HCT116 (cell line): ENCODE measurements at regions not wholly inside any gene's neighbourhood (a gene's known extent, or its start where the extent isn't known, plus 50 kb on each side); places are given as distances from the start of the nearest gene placed in this dataset.
"Not testable (repeated sequence)": the region's sequence is repeated elsewhere in the genome, so short reads cannot be mapped to it uniquely, and the experiment has no call there.

Experiments used
- ATAC-seq: fragments of 200-7000 bp; cut with Tn5 transposase; 2 replicates; pipeline ENCODE4 v1.9.1; 2020; ENCODE audit warnings: mild to moderate bottlenecking, moderate library complexity
- BruUV-seq: library from RNA; stranded (reverse); fragments of 400-500 nt; replicated peaks from 2 replicates; lab custom pipeline; 2021; lab: Mats Ljungman, UMichigan
- CTCF ChIA-PET: fragments of 300-600 bp; sonication (Branson Sonifier 250); formaldehyde crosslinking; loops from one replicate; lab custom pipeline; 2021; ENCODE audit warnings: antibody characterized with exemption; lab: Charles Lee
- POLR2A ChIA-PET: fragments of 300-600, 350-600 bp; sonication (Branson Sonifier 250); formaldehyde crosslinking; loops from one replicate; lab custom pipeline; 2021; ENCODE audit warnings: antibody characterized with exemption; lab: Charles Lee
- RAD21 ChIA-PET, 2 experiments: fragments of 300-600 bp; sonication (Branson Sonifier 250); formaldehyde crosslinking; loops; one replicate each; lab custom pipeline; 2023; ENCODE audit warnings: low total read pairs in 2 of 2; ENCODE audit not compliant: uncharacterized antibody in 2 of 2, unreplicated experiment in 2 of 2, low non-redundant PET in 1 of 2; lab: Charles Lee
- DNase-seq: peaks from one replicate; pipeline ENCODE4 v3.0.0-alpha.2; 2010; ENCODE audit warnings: low read depth, low spot score
- H2AFZ ChIP-seq: fragments of 200-600 bp; shearing (Covaris generic), sonication (generic); 2 replicates; pipeline ENCODE4 v1.6.1; 2017; ENCODE audit warnings: low read depth, mixed run types, mixed read lengths, antibody characterized with exemption, low read length; ENCODE audit not compliant: poor library complexity, severe bottlenecking
- H3K27ac ChIP-seq: 2 replicates; pipeline ENCODE4 v1.5.1; 2012; ENCODE audit warnings: low read depth, low read length
- H3K27me3 ChIP-seq: fragments of 200-600 bp; sonication (generic); 2 replicates; pipeline ENCODE4 v1.6.1; 2016; ENCODE audit warnings: mixed run types, low read length, mixed read lengths; ENCODE audit not compliant: insufficient read depth
- H3K36me3 ChIP-seq, 2 experiments: fragments of 200-500 bp in 1 of 2; fragments of 200-600 bp in 1 of 2; sonication (Bioruptor generic) in 1 of 2; sonication (generic) in 1 of 2; 2 replicates each; pipeline versions ENCODE4 v1.5.1 to v1.6.1; 2014 to 2016; ENCODE audit warnings: low read length in 2 of 2, inconsistent platforms in 1 of 2, mixed read lengths in 1 of 2, mixed run types in 1 of 2; ENCODE audit not compliant: insufficient read depth in 2 of 2, control insufficient read depth in 1 of 2
- H3K4me1 ChIP-seq, 2 experiments: fragments of 200-600 bp in 1 of 2; sonication (generic) in 1 of 2; 2 replicates each; pipeline versions ENCODE4 v1.5.1 to v1.6.1; 2012 to 2017; ENCODE audit warnings: low read length in 2 of 2, inconsistent platforms in 1 of 2, mild to moderate bottlenecking in 1 of 2, mixed read lengths in 1 of 2, mixed run types in 1 of 2, moderate library complexity in 1 of 2; ENCODE audit not compliant: insufficient read depth in 2 of 2, control insufficient read depth in 1 of 2
- H3K4me2 ChIP-seq: fragments of 200-600 bp; sonication (generic); 2 replicates; pipeline ENCODE4 v1.6.1; 2017; ENCODE audit warnings: mixed run types, low read length, mixed read lengths
- H3K4me3 ChIP-seq, 2 experiments: fragments of 200-600 bp in 1 of 2; sonication (generic) in 1 of 2; replicated peaks in 1 of 2; 2 replicates each; pipeline ENCODE4 v1.5.1; 2011 to 2016; ENCODE audit warnings: low read length in 2 of 2, control low read depth in 1 of 2, low read depth in 1 of 2, mild to moderate bottlenecking in 1 of 2, mixed read lengths in 1 of 2, mixed run types in 1 of 2
- H3K79me2 ChIP-seq: fragments of 200-600 bp; sonication (generic); 2 replicates; pipeline ENCODE4 v1.6.1; 2017; ENCODE audit warnings: mild to moderate bottlenecking, mixed run types, low read length, moderate library complexity, mixed read lengths; ENCODE audit not compliant: insufficient read depth
- H3K9ac ChIP-seq: fragments of 200-600 bp; sonication (generic); 2 replicates; pipeline ENCODE4 v1.6.1; 2016; ENCODE audit warnings: low read length, mixed read lengths
- H3K9me2 ChIP-seq: fragments of 200-600 bp; sonication (generic), shearing (Covaris generic); 2 replicates; pipeline ENCODE4 v1.6.1; 2017; ENCODE audit warnings: mixed run types, mild to moderate bottlenecking, moderate library complexity; ENCODE audit not compliant: insufficient read depth
- H3K9me3 ChIP-seq, 2 experiments: fragments of 200-500 bp in 1 of 2; fragments of 200-600 bp in 1 of 2; sonication (Bioruptor generic) in 1 of 2; sonication (generic) in 1 of 2; 2 replicates each; pipeline ENCODE4 v1.6.1; 2014 to 2017; ENCODE audit warnings: low read length in 2 of 2, mixed read lengths in 2 of 2, inconsistent platforms in 1 of 2, low read depth in 1 of 2, mild to moderate bottlenecking in 1 of 2, mixed run types in 1 of 2, moderate library complexity in 1 of 2; ENCODE audit not compliant: control insufficient read depth in 1 of 2, insufficient read depth in 1 of 2
- H4K20me1 ChIP-seq: fragments of 200-600 bp; sonication (generic), shearing (Covaris generic); 2 replicates; pipeline ENCODE4 v1.6.1; 2017; ENCODE audit warnings: mixed run types, mild to moderate bottlenecking, moderate library complexity; ENCODE audit not compliant: insufficient read depth
- CBX3 ChIP-seq: IDR thresholded peaks from 2 replicates; pipeline ENCODE4 v1.6.1; 2012; ENCODE audit warnings: low read depth
- ELF1 ChIP-seq: IDR thresholded peaks from 2 replicates; pipeline ENCODE4 v1.6.1; 2012; ENCODE audit warnings: low read depth, borderline replicate concordance
- EZH2 ChIP-seq: fragments of 200-600 bp; sonication (generic); IDR thresholded peaks from 2 replicates; pipeline ENCODE4 v1.6.1; 2017; ENCODE audit warnings: antibody characterized with exemption, mixed run types
- JUND ChIP-seq: IDR thresholded peaks from 2 replicates; pipeline ENCODE4 v1.6.1; 2012
- SIN3A ChIP-seq: IDR thresholded peaks from 2 replicates; pipeline ENCODE4 v1.6.1; 2012; ENCODE audit warnings: low read depth
- ZFX ChIP-seq: fragments of 450-650 bp; IDR thresholded peaks from 2 replicates; pipeline ENCODE4 v1.6.1; 2017
- intact Hi-C: fragments of 100-400 bp; cut with micrococcal nuclease; formaldehyde crosslinking; loops from 2 replicates; pipeline ENCODE4 v1.10.0; 2022
- TF ChIP-seq, protein P1 (sequence below), 3 experiments: fragments of 200-600 bp in 1 of 3; sonication (generic) in 1 of 3; IDR thresholded peaks in 2 of 3; conservative IDR thresholded peaks in 1 of 3; 2 replicates each; pipeline ENCODE4 v1.5.1; 2012 to 2017; ENCODE audit warnings: low read depth in 2 of 3, low read length in 2 of 3, antibody characterized with exemption in 1 of 3, borderline replicate concordance in 1 of 3, control low read depth in 1 of 3, mild to moderate bottlenecking in 1 of 3, mixed read lengths in 1 of 3, mixed run types in 1 of 3, moderate library complexity in 1 of 3; ENCODE audit not compliant: insufficient read depth in 1 of 3

DNA sequence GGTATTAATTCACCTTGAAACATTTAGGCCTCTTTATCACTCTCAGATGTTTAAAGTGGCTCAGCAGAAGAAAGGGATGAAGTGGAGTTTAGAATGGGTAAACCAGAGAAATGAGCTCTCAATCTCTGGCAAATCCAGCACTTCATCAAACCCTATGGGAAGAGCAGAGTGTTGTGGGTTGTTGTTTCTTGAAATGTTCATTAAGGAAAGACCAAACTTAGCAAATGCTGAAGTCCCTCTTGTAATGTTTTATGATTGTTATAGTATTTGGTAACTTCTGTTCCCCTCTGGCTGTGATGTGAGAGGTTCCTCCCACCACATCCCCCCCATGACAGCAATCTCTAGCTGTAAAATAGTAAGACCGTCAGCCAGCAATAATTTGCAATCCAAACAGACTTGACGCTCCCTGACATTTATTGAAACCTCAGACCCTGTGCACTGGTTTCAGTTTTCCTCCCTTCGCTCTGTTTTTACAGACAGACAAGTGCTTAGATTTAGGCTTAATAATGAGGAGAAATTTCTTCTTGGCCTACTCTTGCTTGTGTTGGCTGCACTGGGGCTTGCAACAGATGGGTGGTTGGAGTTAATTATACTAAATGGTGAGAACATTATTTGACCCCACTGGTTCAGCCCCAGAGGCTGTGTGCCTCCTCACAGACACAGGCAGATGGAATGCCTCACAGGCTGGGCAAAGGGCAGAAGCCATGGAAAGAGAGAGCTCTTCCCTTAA lies 609.4 kb upstream of the SOX9 start (continued):
- TF ChIP-seq ELF1 (no peak), ZFX (no peak), JUND (no peak), CBX3 (no peak)
- TF ChIP-seq, protein P1, sequence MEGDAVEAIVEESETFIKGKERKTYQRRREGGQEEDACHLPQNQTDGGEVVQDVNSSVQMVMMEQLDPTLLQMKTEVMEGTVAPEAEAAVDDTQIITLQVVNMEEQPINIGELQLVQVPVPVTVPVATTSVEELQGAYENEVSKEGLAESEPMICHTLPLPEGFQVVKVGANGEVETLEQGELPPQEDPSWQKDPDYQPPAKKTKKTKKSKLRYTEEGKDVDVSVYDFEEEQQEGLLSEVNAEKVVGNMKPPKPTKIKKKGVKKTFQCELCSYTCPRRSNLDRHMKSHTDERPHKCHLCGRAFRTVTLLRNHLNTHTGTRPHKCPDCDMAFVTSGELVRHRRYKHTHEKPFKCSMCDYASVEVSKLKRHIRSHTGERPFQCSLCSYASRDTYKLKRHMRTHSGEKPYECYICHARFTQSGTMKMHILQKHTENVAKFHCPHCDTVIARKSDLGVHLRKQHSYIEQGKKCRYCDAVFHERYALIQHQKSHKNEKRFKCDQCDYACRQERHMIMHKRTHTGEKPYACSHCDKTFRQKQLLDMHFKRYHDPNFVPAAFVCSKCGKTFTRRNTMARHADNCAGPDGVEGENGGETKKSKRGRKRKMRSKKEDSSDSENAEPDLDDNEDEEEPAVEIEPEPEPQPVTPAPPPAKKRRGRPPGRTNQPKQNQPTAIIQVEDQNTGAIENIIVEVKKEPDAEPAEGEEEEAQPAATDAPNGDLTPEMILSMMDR (IDR thresholded peaks at IDR 0.05 in 2 of 3, conservative IDR thresholded peaks at IDR 0.05 in 1 of 3; ENCODE audit: borderline replicate concordance in 1 of 3, insufficient read depth in 1 of 3, low read depth in 2 of 3, low read length in 2 of 3) = no peak

DNA sequence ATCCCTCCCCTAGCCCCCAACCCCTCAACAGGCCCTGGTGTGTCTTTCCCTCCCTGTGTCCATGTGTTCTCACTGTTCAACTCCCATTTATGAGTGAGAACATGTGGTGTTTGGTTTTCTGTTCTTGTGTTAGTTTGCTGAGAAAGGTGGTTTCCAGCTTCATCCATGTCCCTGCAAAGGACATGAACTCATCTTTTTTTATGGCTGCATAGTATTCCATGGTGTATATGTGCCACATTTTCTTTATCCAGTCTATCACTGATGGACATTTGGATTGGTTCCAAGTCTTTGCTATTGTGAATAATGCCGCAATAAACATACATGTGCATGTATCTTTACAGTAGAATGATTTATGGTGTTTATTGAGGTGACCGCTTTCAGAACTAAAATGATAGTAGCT lies 607.1 kb upstream of the SOX9 start:
- H2AFZ ChIP-seq, RAD21 ChIA-PET, H3K4me2 ChIP-seq, H3K4me3 ChIP-seq, H4K20me1 ChIP-seq, H3K36me3 ChIP-seq, DNase-seq, BruUV-seq, H3K27me3 ChIP-seq, H3K9ac ChIP-seq, POLR2A ChIA-PET, H3K79me2 ChIP-seq, H3K9me3 ChIP-seq, H3K27ac ChIP-seq, CTCF ChIA-PET, ATAC-seq, H3K4me1 ChIP-seq, intact Hi-C loops, H3K9me2 ChIP-seq: not testable (repeated sequence)

DNA sequence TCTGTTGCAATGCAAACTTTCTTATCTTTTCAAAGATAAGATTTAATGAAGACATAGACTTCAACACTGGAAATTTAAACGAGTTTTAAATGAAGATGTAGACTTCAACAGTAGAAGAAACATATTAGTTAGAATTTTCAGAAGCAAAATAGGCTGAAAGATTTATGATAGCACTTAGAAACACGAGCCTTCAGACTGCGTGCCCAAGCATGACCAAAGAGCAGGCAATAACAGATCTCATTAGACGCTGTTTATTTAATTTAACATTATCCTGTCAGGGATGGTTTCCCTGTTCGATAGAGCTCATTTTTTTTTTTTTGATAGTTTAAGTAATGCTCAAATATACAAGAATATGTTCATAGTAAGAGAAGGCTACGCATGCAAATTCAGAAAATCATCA lies 604.7 kb upstream of the SOX9 start:
- no peak overlapping the region for H3K4me3 ChIP-seq

More for the DNA sequence above, 604.7 kb upstream of the SOX9 start:
- Histone ChIP-seq H3K4me1 (no peaks in the 10 kb centered on the region), H4K20me1 (no peaks in the 10 kb centered on the region), H3K79me2 (no peaks in the 10 kb centered on the region), H3K9me3 (no peaks in the 10 kb centered on the region), H2AFZ (no peak overlapping the region), H3K27ac (no peak overlapping the region), H3K9me2 (no peaks in the 10 kb centered on the region), H3K4me2 (no peak overlapping the region), H3K36me3 (no peaks in the 10 kb centered on the region), H3K27me3 (no peaks in the 10 kb centered on the region), H3K9ac (no peak overlapping the region)
- TF ChIP-seq EZH2 = no peak
- no peak for TF ChIP-seq SIN3A
- ChIA-PET POLR2A (no interaction called here), CTCF (no interaction called here), RAD21 (no interaction called here)
- intact Hi-C loops = no loop called here
- ATAC-seq (no peak), DNase-seq (no peak)
- no TSS peak for BruUV-seq
